Activated CD4-positive, alpha-beta T cell treated with anti-CD3 and anti-CD28 coated beads, Interleukin-10, Interleukin-2, amounts not matched to agents 100 ng/mL and 50 ng/mL, durations not matched to agents 16 hours and 8 hours (primary cell): ENCODE measurements at regions not wholly inside any gene's neighbourhood (a gene's known extent, or its start where the extent isn't known, plus 50 kb on each side); places are given as distances from the start of the nearest gene placed in this dataset.

Experiments used
- DNase-seq: peaks from one replicate; pipeline ENCODE4 v3.0.0-alpha.2; 2020

- no peak for DNase-seq
Observed at GRCh38 chr12:98224584-98225221, 290.7 kb upstream of the TMPO start.

DNA sequence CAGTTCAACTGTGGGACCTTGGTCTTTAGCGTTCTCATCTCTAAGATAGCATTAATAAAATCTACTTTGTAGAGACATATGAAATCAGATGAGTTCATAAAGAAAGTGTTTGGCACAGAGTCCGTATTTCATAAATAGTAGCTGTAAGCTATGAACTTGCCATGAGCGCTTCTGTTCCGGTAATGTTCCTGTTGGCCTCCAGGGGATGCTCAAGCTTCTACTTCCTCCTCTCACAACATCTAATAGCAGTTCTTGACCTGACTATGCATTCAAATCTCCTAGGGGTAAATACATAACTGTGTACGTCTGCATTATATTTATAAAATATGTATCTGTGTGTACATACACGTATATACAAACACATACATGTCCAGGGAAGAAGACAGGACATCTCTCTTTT, 288.2 kb upstream of the TMPO start:
- peak; percentile 15 for DNase-seq

- DNase-seq = no peak
Observed at GRCh38 chr12:98228683-98229539, 286.5 kb upstream of the TMPO start.

DNA sequence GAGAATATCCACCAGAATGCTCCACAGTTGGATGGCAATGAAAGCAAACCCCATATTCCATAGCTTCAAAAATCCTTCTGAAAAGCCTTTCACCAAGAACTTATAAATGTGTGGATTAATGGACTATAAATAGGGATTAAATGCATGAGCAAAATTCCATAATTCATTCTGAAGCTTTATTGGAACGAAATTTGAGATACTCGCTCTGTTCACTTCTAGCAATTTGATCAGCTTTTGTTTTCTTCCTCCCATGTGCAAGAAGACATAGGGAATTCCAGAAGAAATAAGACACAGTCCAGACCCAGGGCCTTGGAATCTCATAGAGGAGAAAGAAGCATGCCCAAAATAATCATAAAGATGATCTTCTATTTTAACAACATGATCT, 285.9 kb upstream of the TMPO start:
- no peak for DNase-seq

DNA sequence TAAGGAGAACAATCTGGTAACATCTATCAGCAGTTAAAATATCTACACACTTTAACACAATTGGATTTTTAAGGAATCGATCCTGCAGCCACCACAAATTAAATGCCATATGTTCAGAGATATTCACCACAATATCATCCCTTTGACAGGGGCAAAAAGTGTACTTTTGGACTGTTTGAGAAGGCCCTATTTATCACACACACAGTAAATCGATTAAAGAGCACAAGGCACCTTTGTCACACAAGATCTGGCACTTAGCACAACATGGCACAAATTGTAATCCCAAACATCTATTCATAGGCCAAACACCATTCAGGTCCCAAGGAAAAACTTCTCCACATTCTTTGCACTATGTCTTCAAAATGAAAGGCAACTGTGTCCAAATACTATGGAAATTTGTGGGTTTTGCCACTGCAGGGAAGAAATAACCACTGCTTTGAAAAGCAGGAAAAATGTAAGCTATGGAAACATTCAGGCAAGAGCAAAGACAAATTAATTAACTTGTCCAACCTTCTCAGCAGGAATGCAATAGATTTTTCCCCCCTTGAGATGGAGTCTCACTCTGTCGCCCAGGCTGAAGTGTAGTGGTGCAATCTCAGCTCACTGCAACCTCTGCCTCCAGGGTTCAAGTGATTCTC, 282.5 kb upstream of the TMPO start:
- DNase-seq = no peak

DNA sequence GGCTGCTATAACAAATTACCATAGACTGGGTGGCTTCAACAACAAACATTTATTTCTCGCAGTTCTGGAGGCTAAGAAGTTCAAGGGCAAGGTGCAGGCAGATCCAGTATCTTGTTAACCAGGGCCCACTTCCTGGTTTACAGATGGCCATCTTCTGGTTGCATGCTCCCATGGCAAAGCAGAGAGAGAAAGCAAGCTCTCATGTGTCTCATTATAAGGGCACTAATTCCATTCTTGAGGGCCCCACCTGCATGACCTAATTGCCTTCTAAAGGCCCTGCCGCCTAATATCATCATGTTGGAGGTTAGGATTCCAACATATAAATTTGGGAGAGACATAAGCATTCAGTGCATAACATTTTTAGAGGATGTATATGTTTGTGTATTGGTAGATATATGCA, 280.1 kb upstream of the TMPO start:
- no peak for DNase-seq

DNA sequence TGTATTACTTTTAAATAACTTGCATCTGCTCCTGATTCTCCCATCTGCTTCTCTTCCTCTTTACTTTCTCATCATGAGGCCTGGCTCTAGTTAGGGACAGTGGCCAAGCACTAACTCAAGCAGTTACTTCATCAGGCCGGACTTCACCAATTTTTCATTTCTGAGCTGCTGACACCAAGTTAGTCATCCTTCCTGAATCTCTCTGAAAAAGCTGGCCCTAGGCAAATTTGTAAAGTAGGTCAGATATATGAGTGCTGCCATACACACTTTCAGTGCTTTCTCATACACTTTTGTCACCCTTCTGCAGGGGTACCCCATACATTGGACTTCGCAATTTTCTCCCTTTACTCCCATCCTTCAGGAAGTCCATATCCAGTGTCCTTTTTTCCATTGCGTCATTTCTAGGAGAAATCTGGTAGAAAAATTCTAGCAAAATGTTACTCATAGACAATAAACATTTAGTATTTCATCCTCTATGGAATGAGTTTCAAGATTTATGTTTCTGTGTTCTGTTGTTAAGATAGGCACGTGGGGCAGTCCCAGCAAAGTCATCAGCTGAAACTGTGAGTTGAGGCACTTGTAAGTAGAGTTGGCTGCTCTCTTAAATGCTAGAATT, 276.8 kb upstream of the TMPO start:
- DNase-seq = no peak

GRCh38 chr12:98243190-98243589, 272.2 kb upstream of the TMPO start:
- DNase-seq = no peak

GRCh38 chr12:98244136-98244535, 271.3 kb upstream of the TMPO start:
- no peak for DNase-seq

DNA sequence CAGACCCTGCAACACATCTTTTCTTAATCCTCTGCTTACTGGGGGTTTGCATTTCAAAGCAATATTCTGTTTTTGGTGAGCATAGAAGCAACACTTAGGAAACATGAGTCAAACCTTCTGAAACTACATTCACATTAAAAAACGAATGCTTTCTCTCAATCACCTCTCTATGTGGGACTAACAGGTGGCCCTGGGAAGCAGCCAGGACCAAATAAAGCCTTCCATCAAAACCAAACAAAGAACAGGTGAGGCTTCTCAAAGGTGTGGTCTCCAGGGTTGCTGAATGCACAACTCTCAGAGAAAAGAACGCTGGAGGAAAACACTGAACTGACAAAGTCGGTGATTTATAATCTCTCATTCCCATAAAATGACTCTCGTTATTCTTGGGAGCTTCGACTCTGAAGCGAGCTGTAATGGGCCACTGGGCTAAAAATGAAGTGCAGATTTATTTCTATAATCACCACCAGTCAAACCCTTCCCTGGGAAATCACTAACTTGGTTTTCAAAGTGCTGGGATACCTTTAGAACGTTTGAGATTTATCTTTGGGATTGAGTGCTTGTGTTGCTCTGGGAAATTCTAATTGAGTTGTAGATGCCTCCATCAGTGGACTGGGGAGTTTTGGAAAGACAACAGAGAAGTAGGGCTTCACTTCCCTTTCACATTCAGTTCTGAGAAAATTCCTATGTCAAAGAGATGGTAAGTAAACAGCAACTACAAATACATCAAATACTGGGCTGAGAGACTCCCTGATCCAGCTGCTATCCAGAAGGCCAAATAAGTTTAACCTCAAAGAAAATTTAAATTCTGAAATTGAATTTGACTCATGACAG, 262.0 kb upstream of the TMPO start:
- no peak for DNase-seq

- DNase-seq = no peak
Observed at GRCh38 chr12:98256830-98257229, 258.6 kb upstream of the TMPO start.

GRCh38 chr12:98259693-98260092, 255.7 kb upstream of the TMPO start:
- no peak for DNase-seq

GRCh38 chr12:98260276-98260675, 255.1 kb upstream of the TMPO start:
- DNase-seq = no peak

- no peak for DNase-seq
Observed at GRCh38 chr12:98262902-98263301, 252.5 kb upstream of the TMPO start.

DNA sequence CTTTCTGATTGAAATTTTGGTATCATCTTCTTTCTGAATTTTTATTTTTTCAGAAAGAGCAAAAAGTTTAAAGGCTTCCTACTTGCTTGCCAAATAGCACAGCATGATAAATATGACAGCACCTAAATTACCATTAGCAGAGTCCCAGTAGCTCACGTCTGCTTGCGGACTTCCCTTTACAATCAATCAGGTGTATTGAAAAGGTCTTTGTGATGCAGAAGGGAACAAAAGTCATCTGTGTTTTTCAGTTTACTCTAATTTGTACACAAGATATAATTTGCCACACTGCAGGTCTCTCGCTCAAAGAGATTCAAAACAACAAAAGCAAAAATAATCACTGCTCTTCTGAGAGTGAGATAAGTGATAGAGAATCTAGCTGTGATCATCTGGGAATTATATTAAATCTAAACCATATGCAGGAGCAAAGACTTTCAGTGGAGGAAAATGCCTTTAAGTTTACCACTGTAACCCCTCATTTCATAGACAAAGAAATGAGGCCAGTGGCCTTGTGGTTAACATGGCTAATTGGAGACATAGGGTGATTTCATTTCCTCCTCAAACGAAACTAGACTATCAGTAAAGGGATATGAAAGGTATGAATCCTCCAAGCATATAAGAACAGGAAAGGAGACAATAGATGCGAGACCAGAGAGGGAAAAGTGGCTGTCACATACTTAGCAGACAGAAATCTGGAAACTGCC, 240.8 kb upstream of the TMPO start:
- DNase-seq = no peak

DNA sequence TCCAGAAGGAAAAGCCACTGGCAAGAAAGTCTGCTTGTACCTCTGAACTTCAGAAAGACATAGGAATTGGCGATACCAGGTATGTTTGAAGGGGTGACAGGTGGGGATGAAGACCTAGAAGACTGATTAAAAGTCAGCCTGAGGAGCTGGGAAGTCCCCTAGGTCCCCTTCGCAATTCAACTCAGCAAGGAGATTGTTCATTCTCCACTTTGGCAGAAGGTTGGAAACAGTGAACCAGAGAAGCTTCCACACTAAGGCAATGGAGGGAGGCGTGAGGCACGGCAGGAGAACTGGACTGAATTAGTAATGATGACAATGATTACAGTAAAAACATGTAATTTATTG, 240.3 kb upstream of the TMPO start:
- no peak for DNase-seq

- no peak for DNase-seq
Observed at GRCh38 chr12:98280152-98280551, 235.2 kb upstream of the TMPO start.

GRCh38 chr12:98280621-98281020, 234.8 kb upstream of the TMPO start:
- no peak for DNase-seq

DNA sequence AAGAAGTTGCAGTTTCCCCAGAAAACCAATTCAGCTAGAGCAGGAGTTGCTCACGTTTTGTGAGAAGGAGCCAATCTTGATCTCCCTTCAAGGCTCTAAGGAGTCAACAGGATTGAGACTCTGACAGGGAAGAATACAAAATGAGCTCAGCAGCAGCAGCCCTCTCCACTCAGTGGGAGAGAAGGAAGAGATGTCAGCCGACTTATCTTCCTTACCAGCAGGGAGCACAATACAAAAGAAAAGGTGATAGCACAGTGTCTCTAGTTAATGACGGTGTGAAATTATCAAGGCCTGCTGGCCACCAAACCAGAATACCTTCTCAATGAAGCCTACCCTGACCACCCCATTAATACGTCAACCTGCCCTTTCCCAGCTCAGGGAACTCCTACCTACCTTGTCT, 223.6 kb upstream of the TMPO start:
- no peak for DNase-seq

GRCh38 chr12:98294051-98294805, 221.2 kb upstream of the TMPO start:
- no peak for DNase-seq

GRCh38 chr12:98295681-98296080, 219.7 kb upstream of the TMPO start:
- no peak for DNase-seq
